CD14-positive monocyte (primary cell): ENCODE measurements at regions not wholly inside any gene's neighbourhood (a gene's known extent, or its start where the extent isn't known, plus 50 kb on each side); places are given as distances from the start of the nearest gene placed in this dataset.

Experiments
- DNase-seq, 3 donors: peaks; one replicate each; pipeline ENCODE4 v3.0.0-alpha.2; 2011 to 2022
- H2AFZ ChIP-seq: 2 replicates; pipeline ENCODE4 v1.6.0; 2012; ENCODE audit warnings: mild to moderate bottlenecking, low read depth, low read length, inconsistent platforms; ENCODE audit not compliant: insufficient read depth, poor library complexity, severe bottlenecking
- H3K27ac ChIP-seq, 2 donors: 1 replicate in 1 of 2; 2 replicates in 1 of 2; pipeline ENCODE4 v1.5.1; 2012 to 2013; ENCODE audit warnings: low read length in 2 of 2, control low read depth in 1 of 2, inconsistent platforms in 1 of 2, low read depth in 1 of 2, mild to moderate bottlenecking in 1 of 2
- H3K27me3 ChIP-seq, 2 donors: one replicate each; pipeline versions ENCODE4 v1.6.0 to v1.6.1; 2011 to 2013; ENCODE audit warnings: low read length in 2 of 2; ENCODE audit not compliant: control insufficient read depth in 2 of 2, insufficient read depth in 2 of 2
- H3K36me3 ChIP-seq, 2 donors: replicated peaks in 1 of 2; 1 replicate in 1 of 2; 2 replicates in 1 of 2; pipeline versions ENCODE4 v1.5.1 to v1.6.1; 2012 to 2013; ENCODE audit warnings: low read length in 2 of 2, control low read depth in 1 of 2, inconsistent platforms in 1 of 2, mild to moderate bottlenecking in 1 of 2; ENCODE audit not compliant: insufficient read depth in 2 of 2, control insufficient read depth in 1 of 2
- H3K4me1 ChIP-seq, 2 donors: 1 replicate in 1 of 2; 2 replicates in 1 of 2; pipeline versions ENCODE4 v1.5.1 to v1.6.1; 2012 to 2013; ENCODE audit warnings: low read length in 2 of 2, control low read depth in 1 of 2, inconsistent platforms in 1 of 2, mild to moderate bottlenecking in 1 of 2, moderate library complexity in 1 of 2; ENCODE audit not compliant: insufficient read depth in 2 of 2, control insufficient read depth in 1 of 2
- H3K4me2 ChIP-seq: replicated peaks from 2 replicates; pipeline ENCODE3; 2012; ENCODE audit warnings: low read length, moderate library complexity, mild to moderate bottlenecking; ENCODE audit not compliant: poor library complexity, severe bottlenecking; ENCODE audit errors: extremely low read depth
- H3K4me3 ChIP-seq, 3 experiments: fragments of 200-600 bp in 1 of 3; sonication (generic) in 1 of 3; replicated peaks in 1 of 3; 1 replicate in 2 of 3; 2 replicates in 1 of 3; pipeline ENCODE4 v1.5.1; 2011 to 2013; ENCODE audit warnings: low read length in 3 of 3, mild to moderate bottlenecking in 3 of 3, control low read depth in 2 of 3, low read depth in 2 of 3, inconsistent platforms in 1 of 3, moderate library complexity in 1 of 3
- H3K79me2 ChIP-seq: 2 replicates; pipeline ENCODE4 v1.6.0; 2012; ENCODE audit warnings: mild to moderate bottlenecking, control low read depth, inconsistent platforms, low read length, moderate library complexity; ENCODE audit not compliant: insufficient read depth
- H3K9ac ChIP-seq: 2 replicates; pipeline ENCODE4 v1.6.0; 2017; ENCODE audit warnings: low read length, mild to moderate bottlenecking; ENCODE audit not compliant: insufficient read depth, poor library complexity, severe bottlenecking
- H3K9me3 ChIP-seq, 2 donors: replicated peaks in 1 of 2; 1 replicate in 1 of 2; 2 replicates in 1 of 2; pipeline versions ENCODE4 v1.5.1 to v1.6.1; 2012 to 2013; ENCODE audit warnings: low read length in 2 of 2, control low read depth in 1 of 2; ENCODE audit not compliant: control insufficient read depth in 1 of 2, insufficient read depth in 1 of 2
- H4K20me1 ChIP-seq: 2 replicates; pipeline ENCODE4 v1.6.0; 2012; ENCODE audit warnings: mild to moderate bottlenecking, low read length, control low read depth, moderate library complexity; ENCODE audit not compliant: insufficient read depth
- H3K27ac Mint-ChIP-seq, 7 donors: one replicate each; pipeline ENCODE4 v1.8.0; 2020; ENCODE audit warnings: mild to moderate bottlenecking in 7 of 7, mixed read lengths in 7 of 7, moderate library complexity in 6 of 7, inconsistent platforms in 2 of 7
- H3K27me3 Mint-ChIP-seq, 3 donors: one replicate each; pipeline ENCODE4 v1.8.0; 2021 to 2022; ENCODE audit warnings: low read depth in 3 of 3, mild to moderate bottlenecking in 3 of 3, mixed read lengths in 3 of 3, moderate library complexity in 3 of 3, inconsistent platforms in 1 of 3
- H3K36me3 Mint-ChIP-seq, 2 donors: one replicate each; pipeline ENCODE4 v1.8.0; 2020; ENCODE audit warnings: mixed read lengths in 2 of 2, inconsistent platforms in 1 of 2, mild to moderate bottlenecking in 1 of 2
- H3K4me1 Mint-ChIP-seq: one replicate; pipeline ENCODE4 v1.8.0; 2020; ENCODE audit warnings: mild to moderate bottlenecking, mixed read lengths
- H3K4me3 Mint-ChIP-seq, 2 donors: one replicate each; pipeline ENCODE4 v1.8.0; 2020; ENCODE audit warnings: mild to moderate bottlenecking in 2 of 2, mixed read lengths in 2 of 2, moderate library complexity in 1 of 2
- H3K9me3 Mint-ChIP-seq, 7 donors: one replicate each; pipeline ENCODE4 v1.8.0; 2020 to 2022; ENCODE audit warnings: mixed read lengths in 7 of 7, mild to moderate bottlenecking in 6 of 7, moderate library complexity in 6 of 7, inconsistent platforms in 2 of 7
- WGBS: methylation state at CpG from one replicate; pipeline ENCODE4 v1.1.5; 2013; ENCODE audit warnings: missing lambda C conversion rate; ENCODE audit not compliant: insufficient coverage; 5-methylcytosine and 5-hydroxymethylcytosine counted together
- intact Hi-C, 2 donors: fragments of 100-400 bp; cut with micrococcal nuclease; formaldehyde crosslinking; loops; one replicate each; pipeline versions ENCODE4 v1.15.0 to v1.15.1; 2023
- TF ChIP-seq, protein P1 (sequence below): fragments of 200-600 bp; IDR thresholded peaks from one replicate; pipeline ENCODE4 v1.8.0; 2022; ENCODE audit warnings: antibody characterized with exemption, mild to moderate bottlenecking

- Mint-ChIP-seq H3K27me3 (no peaks in the 10 kb centered on the region), H3K9me3 (peaks cover 0 to 8% (median under 1%) of the 10 kb centered on the region in 7 donors), H3K4me1 (no peaks in the 10 kb centered on the region), H3K36me3 (no peaks in the 10 kb centered on the region), H3K27ac (no peak overlapping the region), H3K4me3 (no peak overlapping the region)
- Histone ChIP-seq H3K4me2 (no peak overlapping the region), H3K9ac (no peak overlapping the region), H4K20me1 (no peaks in the 10 kb centered on the region), H3K4me3 (no peak overlapping the region), H3K27ac (no peak overlapping the region), H2AFZ (no peak overlapping the region), H3K36me3 (no peaks in the 10 kb centered on the region), H3K27me3 (no peaks in the 10 kb centered on the region), H3K79me2 (no peaks in the 10 kb centered on the region), H3K9me3 (no peaks in the 10 kb centered on the region), H3K4me1 (no peaks in the 10 kb centered on the region)
- TF ChIP-seq, protein P1, sequence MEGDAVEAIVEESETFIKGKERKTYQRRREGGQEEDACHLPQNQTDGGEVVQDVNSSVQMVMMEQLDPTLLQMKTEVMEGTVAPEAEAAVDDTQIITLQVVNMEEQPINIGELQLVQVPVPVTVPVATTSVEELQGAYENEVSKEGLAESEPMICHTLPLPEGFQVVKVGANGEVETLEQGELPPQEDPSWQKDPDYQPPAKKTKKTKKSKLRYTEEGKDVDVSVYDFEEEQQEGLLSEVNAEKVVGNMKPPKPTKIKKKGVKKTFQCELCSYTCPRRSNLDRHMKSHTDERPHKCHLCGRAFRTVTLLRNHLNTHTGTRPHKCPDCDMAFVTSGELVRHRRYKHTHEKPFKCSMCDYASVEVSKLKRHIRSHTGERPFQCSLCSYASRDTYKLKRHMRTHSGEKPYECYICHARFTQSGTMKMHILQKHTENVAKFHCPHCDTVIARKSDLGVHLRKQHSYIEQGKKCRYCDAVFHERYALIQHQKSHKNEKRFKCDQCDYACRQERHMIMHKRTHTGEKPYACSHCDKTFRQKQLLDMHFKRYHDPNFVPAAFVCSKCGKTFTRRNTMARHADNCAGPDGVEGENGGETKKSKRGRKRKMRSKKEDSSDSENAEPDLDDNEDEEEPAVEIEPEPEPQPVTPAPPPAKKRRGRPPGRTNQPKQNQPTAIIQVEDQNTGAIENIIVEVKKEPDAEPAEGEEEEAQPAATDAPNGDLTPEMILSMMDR: no peak
- DNase-seq: no peak
- intact Hi-C loops: no loop called here
Measured at GRCh38 chr14:27211741-27212140, 613.9 kb upstream of the NOVA1 start.

DNA sequence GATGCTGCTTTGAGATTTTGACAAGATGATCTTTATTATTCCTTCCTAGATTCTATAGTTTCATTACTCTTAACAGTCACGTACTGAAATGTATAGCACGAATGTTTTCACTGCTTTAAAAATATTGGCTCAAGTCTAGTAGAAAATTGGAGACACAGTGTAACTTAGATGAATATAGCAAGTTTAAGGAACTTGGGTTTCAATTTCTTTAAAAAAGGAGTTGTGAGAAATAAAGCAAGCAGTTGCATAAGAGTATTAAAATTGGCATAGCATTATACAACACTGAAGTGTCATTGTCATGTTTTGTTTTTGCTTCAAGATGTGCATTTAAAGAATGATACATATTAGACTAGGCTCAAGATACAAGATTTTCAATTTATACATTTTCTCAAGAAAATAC lies 624.8 kb upstream of the NOVA1 start:
- no peak overlapping the region for H3K4me3 ChIP-seq

More for the DNA sequence above, 624.8 kb upstream of the NOVA1 start:
- H3K4me2 ChIP-seq: no peak overlapping the region
- no peak overlapping the region for H3K27ac Mint-ChIP-seq
- no peak overlapping the region for H3K9ac ChIP-seq
- DNase-seq: no peak
- H3K4me1 Mint-ChIP-seq: no peaks in the 10 kb centered on the region
- intact Hi-C loops: no loop called here
- H3K4me3 Mint-ChIP-seq: no peak overlapping the region
- peaks cover 0 to 17% of the 10 kb centered on the region in 2 donors for H3K9me3 ChIP-seq
- peaks cover 6 to 19% (median 10%) of the 10 kb centered on the region in 7 donors for H3K9me3 Mint-ChIP-seq
- no peaks in the 10 kb centered on the region for H3K79me2 ChIP-seq
- H3K27ac ChIP-seq: no peak overlapping the region
- H4K20me1 ChIP-seq: no peaks in the 10 kb centered on the region
- H3K36me3 Mint-ChIP-seq: no peaks in the 10 kb centered on the region
- H3K36me3 ChIP-seq: no peaks in the 10 kb centered on the region
- H2AFZ ChIP-seq: no peak overlapping the region
- peaks cover 0 to 5% (median 0%) of the 10 kb centered on the region in 3 donors for H3K27me3 Mint-ChIP-seq
- no peaks in the 10 kb centered on the region for H3K4me1 ChIP-seq
- no peaks in the 10 kb centered on the region for H3K27me3 ChIP-seq
- WGBS: no CpG with 5 or more reads among the region's 2 CpGs
- TF ChIP-seq, protein P1: no peak
